ENCODE measurements at regions not wholly inside any gene's neighbourhood (a gene's known extent, or its start where the extent isn't known, plus 50 kb on each side); places are given as distances from the start of the nearest gene placed in this dataset.

DNA sequence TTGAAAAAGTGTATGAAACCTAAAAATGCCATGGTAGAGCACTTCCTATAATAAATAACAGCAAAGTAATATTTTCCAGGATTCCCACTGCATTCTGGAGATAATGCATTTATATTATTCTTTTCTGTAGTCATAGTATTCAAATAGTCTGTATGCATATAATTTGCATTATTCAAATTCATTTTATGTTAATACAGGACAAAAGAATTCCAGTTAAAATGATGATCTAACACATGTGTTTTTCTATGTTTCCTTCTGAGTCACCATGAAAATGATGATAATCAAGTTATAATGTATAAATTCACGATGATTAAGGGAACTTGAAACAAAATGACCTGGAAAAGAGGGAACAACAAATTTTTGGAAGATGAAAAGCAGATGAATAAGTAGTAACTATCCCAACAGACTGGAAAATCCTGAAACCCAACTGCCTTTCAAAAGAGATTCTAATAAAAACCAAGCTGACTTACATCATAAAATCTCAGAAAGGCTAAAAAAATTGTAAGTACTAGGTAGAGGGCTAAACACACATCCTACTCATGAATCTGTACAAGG lies 358.6 kb upstream of the PAPPA start:
- H3K4me1 ChIP-seq: no peaks in the 10 kb centered on the region
- H3K4me3 ChIP-seq: no peak overlapping the region
- H3K27ac ChIP-seq: no peak overlapping the region
- TF ChIP-seq, protein P1, sequence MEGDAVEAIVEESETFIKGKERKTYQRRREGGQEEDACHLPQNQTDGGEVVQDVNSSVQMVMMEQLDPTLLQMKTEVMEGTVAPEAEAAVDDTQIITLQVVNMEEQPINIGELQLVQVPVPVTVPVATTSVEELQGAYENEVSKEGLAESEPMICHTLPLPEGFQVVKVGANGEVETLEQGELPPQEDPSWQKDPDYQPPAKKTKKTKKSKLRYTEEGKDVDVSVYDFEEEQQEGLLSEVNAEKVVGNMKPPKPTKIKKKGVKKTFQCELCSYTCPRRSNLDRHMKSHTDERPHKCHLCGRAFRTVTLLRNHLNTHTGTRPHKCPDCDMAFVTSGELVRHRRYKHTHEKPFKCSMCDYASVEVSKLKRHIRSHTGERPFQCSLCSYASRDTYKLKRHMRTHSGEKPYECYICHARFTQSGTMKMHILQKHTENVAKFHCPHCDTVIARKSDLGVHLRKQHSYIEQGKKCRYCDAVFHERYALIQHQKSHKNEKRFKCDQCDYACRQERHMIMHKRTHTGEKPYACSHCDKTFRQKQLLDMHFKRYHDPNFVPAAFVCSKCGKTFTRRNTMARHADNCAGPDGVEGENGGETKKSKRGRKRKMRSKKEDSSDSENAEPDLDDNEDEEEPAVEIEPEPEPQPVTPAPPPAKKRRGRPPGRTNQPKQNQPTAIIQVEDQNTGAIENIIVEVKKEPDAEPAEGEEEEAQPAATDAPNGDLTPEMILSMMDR (IDR thresholded peaks at IDR 0.05): no peak
- H3K27me3 ChIP-seq: no peaks in the 10 kb centered on the region
- intact Hi-C loops (cut with DNase I): no loop called here
- H3K9me3 ChIP-seq: no peaks in the 10 kb centered on the region
- ATAC-seq: no peak
- no peaks in the 10 kb centered on the region for H3K36me3 ChIP-seq
- DNase-seq: no peak

DNA sequence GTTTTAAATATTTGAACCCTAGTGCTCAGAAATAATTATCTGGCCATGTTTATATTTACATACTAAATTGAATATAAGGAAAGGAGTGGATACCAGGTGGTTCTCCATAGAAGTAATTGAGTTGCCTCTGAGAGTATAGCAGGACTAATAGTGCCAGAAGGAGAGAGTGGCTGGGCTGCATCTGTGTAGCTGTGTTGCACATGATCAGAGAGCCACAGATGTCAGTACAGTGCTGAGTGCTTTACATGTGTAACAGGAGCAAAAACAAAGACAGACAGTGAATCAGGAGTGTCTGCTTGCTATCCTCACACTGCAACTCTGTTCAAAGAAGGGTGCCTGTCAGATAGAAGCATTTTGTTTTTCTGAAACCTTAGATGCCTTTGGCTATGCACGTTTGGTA lies 353.9 kb upstream of the PAPPA start:
- no peaks in the 10 kb centered on the region for H3K36me3 ChIP-seq
- H3K27me3 ChIP-seq: no peaks in the 10 kb centered on the region
- no peaks in the 10 kb centered on the region for H3K9me3 ChIP-seq
- H3K4me1 ChIP-seq: no peaks in the 10 kb centered on the region
- H3K4me3 ChIP-seq: no peak overlapping the region
- intact Hi-C loops (cut with DNase I): no loop called here
- TF ChIP-seq, protein P1 (IDR thresholded peaks at IDR 0.05): no peak
- no peak for DNase-seq
- ATAC-seq: no peak
- no peak overlapping the region for H3K27ac ChIP-seq

DNA sequence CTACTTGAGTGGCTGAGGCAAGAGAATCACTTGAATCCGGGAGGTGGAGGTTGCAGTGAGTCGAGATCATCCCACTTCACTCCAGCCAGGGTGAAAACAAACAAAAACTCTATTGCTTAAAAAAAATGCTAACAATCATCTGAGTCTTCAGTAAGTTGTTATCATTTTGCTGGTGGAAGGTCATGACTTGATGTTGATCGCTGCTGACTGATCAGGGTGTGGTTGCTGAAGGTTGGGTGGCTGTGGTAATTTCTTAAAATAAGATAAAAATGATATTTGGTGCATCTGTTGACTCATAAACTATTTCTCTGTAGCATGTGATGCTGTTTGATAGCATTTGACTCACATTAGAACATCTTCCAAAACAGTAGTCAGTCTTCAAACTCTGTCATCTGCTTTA lies 349.4 kb upstream of the PAPPA start:
- no peak for DNase-seq
- Histone ChIP-seq H3K27me3 (no peaks in the 10 kb centered on the region), H3K4me1 (no peaks in the 10 kb centered on the region), H3K9me3 (no peaks in the 10 kb centered on the region), H3K4me3 (no peak overlapping the region), H3K27ac (no peak overlapping the region), H3K36me3 (no peaks in the 10 kb centered on the region)
- intact Hi-C loops (cut with DNase I): no loop called here
- no peak for ATAC-seq
- TF ChIP-seq, protein P1 (IDR thresholded peaks at IDR 0.05): no peak

DNA sequence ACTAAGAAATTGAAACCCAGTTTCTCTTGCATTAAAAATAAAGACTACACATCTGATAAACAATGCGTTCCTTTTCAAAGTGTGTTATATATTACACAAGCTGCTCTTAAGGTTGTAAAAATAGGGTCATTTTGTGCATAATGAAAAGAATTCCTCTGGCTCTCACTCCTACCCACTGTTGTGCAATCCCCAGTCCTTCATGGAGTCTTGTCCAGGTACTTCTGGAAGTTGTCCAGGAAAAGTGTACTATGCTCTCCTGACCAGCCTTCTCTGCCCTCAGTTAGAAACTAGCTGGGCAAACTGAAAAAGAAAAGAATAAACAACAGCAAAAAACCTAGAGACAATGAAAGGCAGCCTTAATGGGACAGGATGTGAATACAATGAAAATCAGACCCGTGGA lies 345.5 kb upstream of the PAPPA start:
- H3K9me3 ChIP-seq: no peaks in the 10 kb centered on the region
- H3K27me3 ChIP-seq: no peaks in the 10 kb centered on the region
- H3K4me1 ChIP-seq: no peaks in the 10 kb centered on the region
- peak; percentile 83 for ATAC-seq
- H3K36me3 ChIP-seq: no peaks in the 10 kb centered on the region
- H3K4me3 ChIP-seq: no peak overlapping the region
- intact Hi-C loops (cut with DNase I): no loop called here
- no peak overlapping the region for H3K27ac ChIP-seq
- no peak for DNase-seq
- TF ChIP-seq, protein P1 (IDR thresholded peaks at IDR 0.05): no peak

DNA sequence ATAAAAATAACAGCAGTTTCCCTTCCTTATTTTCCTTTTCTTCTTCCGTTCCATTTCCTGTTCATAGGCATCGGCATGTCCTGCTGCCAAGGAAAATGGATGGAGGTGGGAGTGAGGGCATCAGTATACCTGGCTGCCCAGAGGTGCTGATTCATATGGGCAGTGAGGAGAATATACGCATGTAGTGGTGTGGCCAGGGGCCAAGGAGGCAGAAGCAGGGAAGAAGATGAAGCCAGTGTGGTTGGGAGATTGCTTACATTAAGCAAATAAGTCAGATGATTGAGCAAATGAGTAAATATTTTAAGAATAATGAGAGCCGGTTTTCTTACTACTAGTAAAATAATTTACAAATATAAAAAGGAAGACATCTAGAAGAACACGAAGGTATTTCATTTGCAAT lies 344.9 kb upstream of the PAPPA start:
- H3K4me1 ChIP-seq: no peaks in the 10 kb centered on the region
- TF ChIP-seq, protein P1 (IDR thresholded peaks at IDR 0.05): no peak
- no peak for DNase-seq
- intact Hi-C loops (cut with DNase I): no loop called here
- no peak for ATAC-seq
- no peaks in the 10 kb centered on the region for H3K36me3 ChIP-seq
- H3K9me3 ChIP-seq: no peaks in the 10 kb centered on the region
- no peaks in the 10 kb centered on the region for H3K27me3 ChIP-seq
- H3K4me3 ChIP-seq: no peak overlapping the region
- H3K27ac ChIP-seq: no peak overlapping the region

DNA sequence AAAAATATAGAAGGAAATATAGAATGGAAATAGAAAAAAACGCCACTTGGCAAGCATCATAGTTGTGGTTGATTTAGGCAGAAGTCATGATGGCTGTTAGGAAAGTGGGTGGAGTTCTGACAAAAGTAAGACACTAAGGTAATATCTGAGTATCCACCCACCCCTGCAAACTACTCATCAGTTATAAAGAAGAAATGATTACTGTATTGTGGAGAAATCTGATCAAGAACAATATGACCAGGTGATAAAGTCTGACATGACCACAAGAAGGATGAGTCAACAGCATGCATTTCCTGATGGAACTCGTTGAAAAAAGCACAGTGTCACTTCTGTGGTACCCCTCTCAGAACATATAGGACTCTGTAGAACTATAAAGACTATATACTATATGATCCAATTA lies 343.4 kb upstream of the PAPPA start:
- no peak overlapping the region for H3K4me3 ChIP-seq
- no peak overlapping the region for H3K27ac ChIP-seq
- ATAC-seq: no peak
- no peaks in the 10 kb centered on the region for H3K9me3 ChIP-seq
- no peaks in the 10 kb centered on the region for H3K27me3 ChIP-seq
- H3K36me3 ChIP-seq: no peaks in the 10 kb centered on the region
- intact Hi-C loops (cut with DNase I): no loop called here
- no peak for DNase-seq
- no peaks in the 10 kb centered on the region for H3K4me1 ChIP-seq
- TF ChIP-seq, protein P1 (IDR thresholded peaks at IDR 0.05): no peak

All from upper lobe of right lung (tissue), 1 donor.